MM.1S (cell line): ENCODE measurements at regions not wholly inside any gene's neighbourhood (a gene's known extent, or its start where the extent isn't known, plus 50 kb on each side); places are given as distances from the start of the nearest gene placed in this dataset.

Experiments
- DNase-seq: peaks from one replicate; pipeline ENCODE4 v3.0.0-alpha.2; 2015
- H2AFZ ChIP-seq: fragments of 300-600 bp; sonication (generic); 2 replicates; pipeline ENCODE4 v1.6.0; 2016; ENCODE audit warnings: antibody characterized with exemption, low read length
- H3F3A ChIP-seq: fragments of 300-600 bp; sonication (generic); 2 replicates; pipeline ENCODE4 v1.6.1; 2016; ENCODE audit warnings: mild to moderate bottlenecking, antibody characterized with exemption, low read length, moderate library complexity, mixed read lengths; ENCODE audit not compliant: insufficient read depth
- H3K27ac ChIP-seq: fragments of 300-600 bp; sonication (generic); 2 replicates; pipeline ENCODE4 v1.5.1; 2016; ENCODE audit warnings: mild to moderate bottlenecking, low read length
- H3K27me3 ChIP-seq: fragments of 300-600 bp; sonication (generic); replicated peaks from 2 replicates; pipeline ENCODE4 v1.6.0; 2016; ENCODE audit warnings: low read length; ENCODE audit not compliant: insufficient read depth
- H3K36me3 ChIP-seq: fragments of 300-600 bp; sonication (generic); replicated peaks from 2 replicates; pipeline ENCODE4 v1.6.1; 2016; ENCODE audit warnings: mild to moderate bottlenecking, low read length, mixed read lengths; ENCODE audit not compliant: insufficient read depth
- H3K4me1 ChIP-seq: fragments of 300-600 bp; sonication (generic); 2 replicates; pipeline ENCODE4 v1.6.1; 2016; ENCODE audit warnings: low read length, mixed read lengths
- H3K4me2 ChIP-seq: fragments of 300-600 bp; sonication (generic); 2 replicates; pipeline ENCODE4 v1.6.0; 2016; ENCODE audit warnings: low read depth, low read length
- H3K4me3 ChIP-seq: fragments of 300-600 bp; sonication (generic); 2 replicates; pipeline ENCODE4 v1.5.1; 2016; ENCODE audit warnings: low read length, mixed read lengths
- H3K79me2 ChIP-seq: fragments of 300-600 bp; sonication (generic); 2 replicates; pipeline ENCODE4 v1.6.1; 2016; ENCODE audit warnings: mixed run types, low read length, mixed read lengths
- H3K9ac ChIP-seq: fragments of 300-600 bp; sonication (generic); 2 replicates; pipeline ENCODE4 v1.6.1; 2016; ENCODE audit warnings: low read length, mixed read lengths
- H3K9me2 ChIP-seq: fragments of 300-600 bp; sonication (generic); replicated peaks from 2 replicates; pipeline ENCODE4 v1.6.1; 2016; ENCODE audit warnings: mild to moderate bottlenecking, low read length, mixed read lengths; ENCODE audit not compliant: insufficient read depth
- H3K9me3 ChIP-seq: fragments of 300-600 bp; sonication (generic); replicated peaks from 2 replicates; pipeline ENCODE4 v1.6.1; 2016; ENCODE audit warnings: mild to moderate bottlenecking, low read length, mixed read lengths; ENCODE audit not compliant: insufficient read depth
- H4K20me1 ChIP-seq: fragments of 300-600 bp; sonication (generic); 2 replicates; pipeline ENCODE4 v1.6.1; 2016; ENCODE audit warnings: mild to moderate bottlenecking, low read length, moderate library complexity, mixed read lengths; ENCODE audit not compliant: insufficient read depth
- EZH2 ChIP-seq: fragments of 300-600 bp; sonication (generic); optimal IDR thresholded peaks from 2 replicates; pipeline ENCODE3; 2017; ENCODE audit warnings: low read depth, mild to moderate bottlenecking, antibody characterized with exemption, low read length, mixed read lengths
- EZH2phosphoT487 ChIP-seq: fragments of 300-600 bp; sonication (generic); IDR thresholded peaks from 2 replicates; pipeline ENCODE4 v1.6.1; 2018; ENCODE audit warnings: antibody characterized with exemption, low read length
- TF ChIP-seq, protein P1 (sequence below): fragments of 300-600 bp; sonication (generic); IDR thresholded peaks from 2 replicates; pipeline ENCODE4 v1.5.1; 2016; ENCODE audit warnings: antibody characterized with exemption, low read length, mixed read lengths

GRCh38 chr15:98304371-98304770, 343.9 kb downstream of the ARRDC4 start:
- Histone ChIP-seq H3K27ac (no peak overlapping the region), H3F3A (no peaks in the 10 kb centered on the region), H3K36me3 (no peaks in the 10 kb centered on the region), H3K79me2 (no peaks in the 10 kb centered on the region), H3K4me2 (no peak overlapping the region), H3K4me3 (no peak overlapping the region), H3K9me3 (no peaks in the 10 kb centered on the region), H4K20me1 (no peaks in the 10 kb centered on the region), H2AFZ (no peak overlapping the region), H3K9ac (no peak overlapping the region), H3K9me2 (no peaks in the 10 kb centered on the region), H3K27me3 (no peaks in the 10 kb centered on the region), H3K4me1 (no peaks in the 10 kb centered on the region)
- no peak for TF ChIP-seq EZH2
- TF ChIP-seq EZH2phosphoT487: no peak
- TF ChIP-seq, protein P1, sequence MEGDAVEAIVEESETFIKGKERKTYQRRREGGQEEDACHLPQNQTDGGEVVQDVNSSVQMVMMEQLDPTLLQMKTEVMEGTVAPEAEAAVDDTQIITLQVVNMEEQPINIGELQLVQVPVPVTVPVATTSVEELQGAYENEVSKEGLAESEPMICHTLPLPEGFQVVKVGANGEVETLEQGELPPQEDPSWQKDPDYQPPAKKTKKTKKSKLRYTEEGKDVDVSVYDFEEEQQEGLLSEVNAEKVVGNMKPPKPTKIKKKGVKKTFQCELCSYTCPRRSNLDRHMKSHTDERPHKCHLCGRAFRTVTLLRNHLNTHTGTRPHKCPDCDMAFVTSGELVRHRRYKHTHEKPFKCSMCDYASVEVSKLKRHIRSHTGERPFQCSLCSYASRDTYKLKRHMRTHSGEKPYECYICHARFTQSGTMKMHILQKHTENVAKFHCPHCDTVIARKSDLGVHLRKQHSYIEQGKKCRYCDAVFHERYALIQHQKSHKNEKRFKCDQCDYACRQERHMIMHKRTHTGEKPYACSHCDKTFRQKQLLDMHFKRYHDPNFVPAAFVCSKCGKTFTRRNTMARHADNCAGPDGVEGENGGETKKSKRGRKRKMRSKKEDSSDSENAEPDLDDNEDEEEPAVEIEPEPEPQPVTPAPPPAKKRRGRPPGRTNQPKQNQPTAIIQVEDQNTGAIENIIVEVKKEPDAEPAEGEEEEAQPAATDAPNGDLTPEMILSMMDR: no peak
- no peak for DNase-seq

GRCh38 chr15:98308117-98308516, 340.2 kb upstream of the IGF1R start:
- Histone ChIP-seq H3K9ac (no peak overlapping the region), H4K20me1 (no peaks in the 10 kb centered on the region), H2AFZ (no peak overlapping the region), H3K9me3 (no peaks in the 10 kb centered on the region), H3K27me3 (no peaks in the 10 kb centered on the region), H3K4me2 (no peak overlapping the region), H3K4me1 (no peaks in the 10 kb centered on the region), H3K4me3 (no peak overlapping the region), H3F3A (no peaks in the 10 kb centered on the region), H3K27ac (no peak overlapping the region), H3K79me2 (no peaks in the 10 kb centered on the region), H3K9me2 (no peaks in the 10 kb centered on the region), H3K36me3 (no peaks in the 10 kb centered on the region)
- TF ChIP-seq EZH2phosphoT487 (no peak), EZH2 (no peak)
- TF ChIP-seq, protein P1: no peak
- no peak for DNase-seq

GRCh38 chr15:98311566-98312188, 336.7 kb upstream of the IGF1R start:
- H3K4me2 ChIP-seq: peak overlapping the region; percentile 45
- no peaks in the 10 kb centered on the region for H3K27me3 ChIP-seq
- H3K36me3 ChIP-seq: no peaks in the 10 kb centered on the region
- H3K9ac ChIP-seq: no peak overlapping the region
- peak; percentile 84 for DNase-seq
- TF ChIP-seq, protein P1: peak; percentile 82
- TF ChIP-seq EZH2phosphoT487 (no peak), EZH2 (no peak)
- H3K79me2 ChIP-seq: no peaks in the 10 kb centered on the region
- H3K9me2 ChIP-seq: no peaks in the 10 kb centered on the region
- H3F3A ChIP-seq: no peaks in the 10 kb centered on the region
- H3K27ac ChIP-seq: no peak overlapping the region
- peak overlapping the region; percentile 34; the same call in 1 of the 2 replicates for H3K4me3 ChIP-seq
- H3K9me3 ChIP-seq: no peaks in the 10 kb centered on the region
- H4K20me1 ChIP-seq: no peaks in the 10 kb centered on the region
- H2AFZ ChIP-seq: peak overlapping the region; percentile 47
- H3K4me1 ChIP-seq: no peaks in the 10 kb centered on the region
